SK-N-SH (cell line): ENCODE measurements at regions not wholly inside any gene's neighbourhood (a gene's known extent, or its start where the extent isn't known, plus 50 kb on each side); places are given as distances from the start of the nearest gene placed in this dataset.

Source experiments
- CTCF ChIA-PET: fragments of 300-600, 350-600 bp; formaldehyde crosslinking; extraction: SDS; loops from one replicate; lab custom pipeline; 2021; lab: Yijun Ruan, JAX
- POLR2A ChIA-PET: fragments of 350-600 bp; sonication (Branson Sonifier 250); formaldehyde crosslinking; extraction: SDS; loops from one replicate; lab custom pipeline; 2020; ENCODE audit warnings: antibody characterized with exemption, inconsistent platforms; lab: Yijun Ruan, JAX
- DNase-seq: peaks from one replicate; pipeline ENCODE4 v3.0.0; 2012
- H2AFZ ChIP-seq: fragments of 200-600 bp; sonication (generic); 2 replicates; pipeline ENCODE4 v1.8.1; 2016; ENCODE audit warnings: antibody characterized with exemption, mild to moderate bottlenecking, low read depth
- H3F3A ChIP-seq: fragments of 200-600 bp; sonication (generic); replicated peaks from 2 replicates; pipeline ENCODE3; 2016; ENCODE audit warnings: antibody characterized with exemption, mild to moderate bottlenecking; ENCODE audit not compliant: insufficient read depth
- H3K27ac ChIP-seq, 2 experiments: fragments of 200-500 bp in 1 of 2; fragments of 200-600 bp in 1 of 2; sonication (Bioruptor generic) in 1 of 2; sonication (generic), shearing (Covaris generic) in 1 of 2; 2 replicates each; pipeline versions ENCODE4 v1.5.1 to v1.6.1; 2014 to 2016; ENCODE audit warnings: low read depth in 2 of 2, inconsistent platforms in 1 of 2, low read length in 1 of 2, mild to moderate bottlenecking in 1 of 2, mixed read lengths in 1 of 2
- H3K27me3 ChIP-seq: fragments of 200-600 bp; sonication (generic), shearing (Covaris generic); 2 replicates; pipeline ENCODE4 v1.6.1; 2016; ENCODE audit warnings: mixed run types; ENCODE audit not compliant: insufficient read depth
- H3K36me3 ChIP-seq, 2 experiments: fragments of 200-500 bp in 1 of 2; fragments of 200-600 bp in 1 of 2; sonication (Bioruptor generic) in 1 of 2; sonication (generic) in 1 of 2; replicated peaks in 1 of 2; 2 replicates each; pipeline versions ENCODE3 to v1.5.1; 2014 to 2016; ENCODE audit warnings: low read length in 1 of 2, mild to moderate bottlenecking in 1 of 2; ENCODE audit not compliant: insufficient read depth in 2 of 2, control insufficient read depth in 1 of 2
- H3K4me1 ChIP-seq, 2 experiments: fragments of 200-500 bp in 1 of 2; fragments of 200-600 bp in 1 of 2; sonication (Bioruptor generic) in 1 of 2; sonication (generic), shearing (Covaris generic) in 1 of 2; 2 replicates each; pipeline versions ENCODE4 v1.5.1 to v1.6.1; 2014 to 2016; ENCODE audit warnings: low read depth in 1 of 2, low read length in 1 of 2, mixed run types in 1 of 2; ENCODE audit not compliant: insufficient read depth in 2 of 2, control insufficient read depth in 1 of 2
- H3K4me2 ChIP-seq: fragments of 200-600 bp; sonication (generic), shearing (Covaris generic); 2 replicates; pipeline ENCODE4 v1.6.1; 2017; ENCODE audit warnings: mixed run types
- H3K4me3 ChIP-seq, 2 experiments: fragments of 200-500 bp in 1 of 2; fragments of 200-600 bp in 1 of 2; sonication (Bioruptor generic) in 1 of 2; sonication (generic), shearing (Covaris generic) in 1 of 2; 2 replicates each; pipeline versions ENCODE4 v1.5.1 to v1.8.1; 2014 to 2016; ENCODE audit warnings: low read depth in 2 of 2, inconsistent platforms in 1 of 2, low read length in 1 of 2, mild to moderate bottlenecking in 1 of 2, mixed read lengths in 1 of 2, moderate library complexity in 1 of 2
- H3K79me2 ChIP-seq: fragments of 200-600 bp; sonication (generic); 2 replicates; pipeline ENCODE4 v1.8.1; 2017; ENCODE audit warnings: mild to moderate bottlenecking; ENCODE audit not compliant: insufficient read depth
- H3K9ac ChIP-seq: fragments of 200-600 bp; sonication (generic); 2 replicates; pipeline ENCODE4 v1.6.1; 2017; ENCODE audit warnings: mixed run types
- H3K9me2 ChIP-seq: fragments of 200-600 bp; sonication (generic); 2 replicates; pipeline ENCODE4 v1.6.1; 2017; ENCODE audit warnings: mixed run types
- H3K9me3 ChIP-seq: fragments of 200-600 bp; sonication (generic); 2 replicates; pipeline ENCODE4 v1.6.1; 2017; ENCODE audit warnings: mixed run types, mild to moderate bottlenecking, moderate library complexity
- H4K20me1 ChIP-seq: fragments of 200-600 bp; sonication (generic); 2 replicates; pipeline ENCODE4 v1.6.1; 2017; ENCODE audit warnings: mild to moderate bottlenecking, mixed run types; ENCODE audit not compliant: insufficient read depth
- CHD2 ChIP-seq: fragments of 150-350 bp; IDR thresholded peaks from 2 replicates; pipeline ENCODE4 v1.6.1; 2018; ENCODE audit warnings: low read length; ENCODE audit not compliant: partially characterized antibody
- EZH2phosphoT487 ChIP-seq: fragments of 200-600 bp; sonication (generic); IDR thresholded peaks from 2 replicates; pipeline ENCODE4 v1.6.1; 2017; ENCODE audit warnings: low read depth, mixed run types, mild to moderate bottlenecking, antibody characterized with exemption, moderate library complexity, borderline replicate concordance
- FOSL2 ChIP-seq: IDR thresholded peaks from 2 replicates; pipeline ENCODE4 v1.4.0; 2012; ENCODE audit warnings: low read depth, mild to moderate bottlenecking, moderate library complexity, borderline replicate concordance
- GABPA ChIP-seq: IDR thresholded peaks from 2 replicates; pipeline ENCODE4 v1.4.0; 2012; ENCODE audit warnings: low read depth, mild to moderate bottlenecking
- JUND ChIP-seq: IDR thresholded peaks from 2 replicates; pipeline ENCODE4 v1.4.0; 2012
- POLR2AphosphoS5 ChIP-seq: IDR thresholded peaks from 2 replicates; pipeline ENCODE4 v1.6.1; 2012; ENCODE audit warnings: low read depth, low read length
- RCOR1 ChIP-seq: fragments of 150-350 bp; IDR thresholded peaks from 2 replicates; pipeline ENCODE4 v1.6.1; 2017; ENCODE audit warnings: antibody characterized with exemption, low read length
- WGBS: methylation state at CpG from one replicate; pipeline ENCODE4 v1.1.6; 2017; ENCODE audit warnings: low lambda C conversion rate; 5-methylcytosine and 5-hydroxymethylcytosine counted together
- TF ChIP-seq, protein P1 (sequence below): IDR thresholded peaks from 2 replicates; pipeline ENCODE4 v1.6.1; 2012; ENCODE audit warnings: mild to moderate bottlenecking, low read depth, low read length, moderate library complexity
- TF ChIP-seq, protein P2 (sequence below): IDR thresholded peaks from 2 replicates; pipeline ENCODE4 v1.4.0; 2012; ENCODE audit warnings: low read depth, borderline replicate concordance
- TF ChIP-seq, protein P3 (sequence below): IDR thresholded peaks from 2 replicates; pipeline ENCODE4; 2012

DNA sequence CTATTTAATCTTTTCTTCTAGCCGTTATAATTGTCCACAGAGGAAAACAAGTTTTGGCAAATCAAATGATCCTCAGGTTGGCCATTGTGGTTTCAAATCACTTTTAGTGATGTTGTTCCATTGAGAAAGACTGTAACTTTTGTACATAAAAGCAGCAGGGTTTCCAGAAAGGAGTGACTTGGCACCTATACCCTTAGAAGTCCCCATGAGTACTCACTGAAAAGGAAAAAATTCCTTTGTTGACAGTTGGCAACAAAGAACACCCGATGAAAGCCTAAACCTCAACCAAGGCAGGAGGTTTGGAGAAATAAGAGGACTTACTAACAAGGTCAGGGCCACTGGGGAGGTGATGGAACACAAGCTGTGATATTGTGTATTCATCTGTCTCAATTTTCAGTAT, 474.4 kb downstream of the RAPGEF2 start:
- no peaks in the 10 kb centered on the region for H3F3A ChIP-seq
- no peak overlapping the region for H3K4me2 ChIP-seq
- H3K9me2 ChIP-seq: no peaks in the 10 kb centered on the region
- H2AFZ ChIP-seq: no peak overlapping the region
- H3K79me2 ChIP-seq: no peaks in the 10 kb centered on the region
- H3K4me3 ChIP-seq: no peak overlapping the region
- no peak for DNase-seq
- WGBS: 30% methylated on average over 2 of the region's 2 CpGs
- no peaks in the 10 kb centered on the region for H3K27me3 ChIP-seq
- H3K9ac ChIP-seq: no peak overlapping the region
- H3K9me3 ChIP-seq: no peaks in the 10 kb centered on the region
- POLR2A ChIA-PET: no interaction called here
- H3K4me1 ChIP-seq: no peaks in the 10 kb centered on the region
- no peaks in the 10 kb centered on the region for H4K20me1 ChIP-seq
- CTCF ChIA-PET: no interaction called here
- no peak overlapping the region for H3K27ac ChIP-seq
- no peak for TF ChIP-seq JUND
- H3K36me3 ChIP-seq: no peaks in the 10 kb centered on the region

DNA sequence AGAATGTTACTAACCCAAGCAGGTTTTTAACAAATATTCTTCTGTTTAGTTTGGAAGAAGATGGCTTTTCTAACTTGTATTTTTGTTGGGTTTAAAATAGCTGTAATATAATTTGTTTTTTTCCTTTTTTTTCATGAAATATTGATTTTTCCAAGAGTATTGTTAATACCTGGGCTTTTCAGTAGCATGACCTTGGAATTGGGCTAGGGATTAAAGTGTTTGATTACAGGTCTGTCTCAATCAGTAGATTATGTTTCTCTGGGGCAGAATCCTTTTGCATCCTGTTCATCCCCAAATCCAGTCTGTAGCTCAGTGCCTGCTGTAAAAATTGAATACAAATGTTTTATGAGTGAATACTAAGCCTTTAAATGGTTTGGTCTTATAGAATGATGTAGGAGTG, 479.8 kb downstream of the RAPGEF2 start:
- Histone ChIP-seq H3F3A (no peaks in the 10 kb centered on the region), H4K20me1 (no peaks in the 10 kb centered on the region), H3K36me3 (no peaks in the 10 kb centered on the region), H3K9me3 (no peaks in the 10 kb centered on the region)
- POLR2A ChIA-PET: no interaction called here
- TF ChIP-seq, protein P1, sequence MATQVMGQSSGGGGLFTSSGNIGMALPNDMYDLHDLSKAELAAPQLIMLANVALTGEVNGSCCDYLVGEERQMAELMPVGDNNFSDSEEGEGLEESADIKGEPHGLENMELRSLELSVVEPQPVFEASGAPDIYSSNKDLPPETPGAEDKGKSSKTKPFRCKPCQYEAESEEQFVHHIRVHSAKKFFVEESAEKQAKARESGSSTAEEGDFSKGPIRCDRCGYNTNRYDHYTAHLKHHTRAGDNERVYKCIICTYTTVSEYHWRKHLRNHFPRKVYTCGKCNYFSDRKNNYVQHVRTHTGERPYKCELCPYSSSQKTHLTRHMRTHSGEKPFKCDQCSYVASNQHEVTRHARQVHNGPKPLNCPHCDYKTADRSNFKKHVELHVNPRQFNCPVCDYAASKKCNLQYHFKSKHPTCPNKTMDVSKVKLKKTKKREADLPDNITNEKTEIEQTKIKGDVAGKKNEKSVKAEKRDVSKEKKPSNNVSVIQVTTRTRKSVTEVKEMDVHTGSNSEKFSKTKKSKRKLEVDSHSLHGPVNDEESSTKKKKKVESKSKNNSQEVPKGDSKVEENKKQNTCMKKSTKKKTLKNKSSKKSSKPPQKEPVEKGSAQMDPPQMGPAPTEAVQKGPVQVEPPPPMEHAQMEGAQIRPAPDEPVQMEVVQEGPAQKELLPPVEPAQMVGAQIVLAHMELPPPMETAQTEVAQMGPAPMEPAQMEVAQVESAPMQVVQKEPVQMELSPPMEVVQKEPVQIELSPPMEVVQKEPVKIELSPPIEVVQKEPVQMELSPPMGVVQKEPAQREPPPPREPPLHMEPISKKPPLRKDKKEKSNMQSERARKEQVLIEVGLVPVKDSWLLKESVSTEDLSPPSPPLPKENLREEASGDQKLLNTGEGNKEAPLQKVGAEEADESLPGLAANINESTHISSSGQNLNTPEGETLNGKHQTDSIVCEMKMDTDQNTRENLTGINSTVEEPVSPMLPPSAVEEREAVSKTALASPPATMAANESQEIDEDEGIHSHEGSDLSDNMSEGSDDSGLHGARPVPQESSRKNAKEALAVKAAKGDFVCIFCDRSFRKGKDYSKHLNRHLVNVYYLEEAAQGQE: no peak
- TF ChIP-seq POLR2AphosphoS5 (no peak), RCOR1 (no peak), GABPA (no peak), CHD2 (no peak), FOSL2 (no peak), EZH2phosphoT487 (no peak)
- TF ChIP-seq, protein P2, sequence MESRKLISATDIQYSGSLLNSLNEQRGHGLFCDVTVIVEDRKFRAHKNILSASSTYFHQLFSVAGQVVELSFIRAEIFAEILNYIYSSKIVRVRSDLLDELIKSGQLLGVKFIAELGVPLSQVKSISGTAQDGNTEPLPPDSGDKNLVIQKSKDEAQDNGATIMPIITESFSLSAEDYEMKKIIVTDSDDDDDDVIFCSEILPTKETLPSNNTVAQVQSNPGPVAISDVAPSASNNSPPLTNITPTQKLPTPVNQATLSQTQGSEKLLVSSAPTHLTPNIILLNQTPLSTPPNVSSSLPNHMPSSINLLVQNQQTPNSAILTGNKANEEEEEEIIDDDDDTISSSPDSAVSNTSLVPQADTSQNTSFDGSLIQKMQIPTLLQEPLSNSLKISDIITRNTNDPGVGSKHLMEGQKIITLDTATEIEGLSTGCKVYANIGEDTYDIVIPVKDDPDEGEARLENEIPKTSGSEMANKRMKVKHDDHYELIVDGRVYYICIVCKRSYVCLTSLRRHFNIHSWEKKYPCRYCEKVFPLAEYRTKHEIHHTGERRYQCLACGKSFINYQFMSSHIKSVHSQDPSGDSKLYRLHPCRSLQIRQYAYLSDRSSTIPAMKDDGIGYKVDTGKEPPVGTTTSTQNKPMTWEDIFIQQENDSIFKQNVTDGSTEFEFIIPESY: no peak
- TF ChIP-seq, protein P3, sequence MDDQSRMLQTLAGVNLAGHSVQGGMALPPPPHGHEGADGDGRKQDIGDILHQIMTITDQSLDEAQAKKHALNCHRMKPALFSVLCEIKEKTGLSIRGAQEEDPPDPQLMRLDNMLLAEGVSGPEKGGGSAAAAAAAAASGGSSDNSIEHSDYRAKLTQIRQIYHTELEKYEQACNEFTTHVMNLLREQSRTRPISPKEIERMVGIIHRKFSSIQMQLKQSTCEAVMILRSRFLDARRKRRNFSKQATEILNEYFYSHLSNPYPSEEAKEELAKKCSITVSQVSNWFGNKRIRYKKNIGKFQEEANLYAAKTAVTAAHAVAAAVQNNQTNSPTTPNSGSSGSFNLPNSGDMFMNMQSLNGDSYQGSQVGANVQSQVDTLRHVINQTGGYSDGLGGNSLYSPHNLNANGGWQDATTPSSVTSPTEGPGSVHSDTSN: no peak
- TF ChIP-seq, all 33 proteins: peak for 0
- CTCF ChIA-PET: interaction anchor here (1.0 to 1.4 kb wide), 2 partner anchors 11 to 43 kb away, joined by 3 to 4 read pairs; no protein-coding TSS in a partner anchor
- no peak overlapping the region for H3K9ac ChIP-seq
- H2AFZ ChIP-seq: no peak overlapping the region
- no peaks in the 10 kb centered on the region for H3K79me2 ChIP-seq
- H3K4me3 ChIP-seq: no peak overlapping the region
- H3K4me1 ChIP-seq: no peaks in the 10 kb centered on the region
- DNase-seq: no peak
- H3K4me2 ChIP-seq: no peak overlapping the region
- H3K27me3 ChIP-seq: no peaks in the 10 kb centered on the region
- no peaks in the 10 kb centered on the region for H3K9me2 ChIP-seq
- no peak overlapping the region for H3K27ac ChIP-seq
